ENCODE measurements at regions not wholly inside any gene's neighbourhood (a gene's known extent, or its start where the extent isn't known, plus 50 kb on each side); places are given as distances from the start of the nearest gene placed in this dataset.

DNA sequence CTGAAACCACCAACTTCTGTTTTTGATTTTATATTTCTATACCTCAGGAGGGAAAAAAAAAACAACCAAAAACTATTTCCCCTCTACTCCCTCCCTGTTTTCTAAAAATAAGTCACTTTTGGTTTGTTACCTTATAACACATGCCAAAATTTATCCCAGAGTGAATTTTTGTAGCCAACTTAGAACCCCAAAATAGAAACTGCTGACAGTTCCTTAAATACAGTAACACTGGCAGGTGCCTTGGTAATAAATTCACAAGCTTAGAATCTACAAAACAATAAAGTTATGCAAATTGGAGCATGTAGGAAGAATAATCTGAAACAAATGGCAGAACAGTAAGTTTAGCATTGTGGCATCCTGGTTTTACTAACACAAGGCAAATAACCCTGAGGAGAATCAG, 165.0 kb upstream of the HDAC9 start:
- Histone ChIP-seq H3K27ac (no peak overlapping the region), H3K4me3 (no peak overlapping the region), H3K36me3 (no peaks in the 10 kb centered on the region), H3K27me3 (no peaks in the 10 kb centered on the region), H3K4me1 (no peaks in the 10 kb centered on the region), H3K9me3 (no peaks in the 10 kb centered on the region)
- TF ChIP-seq, protein P1, sequence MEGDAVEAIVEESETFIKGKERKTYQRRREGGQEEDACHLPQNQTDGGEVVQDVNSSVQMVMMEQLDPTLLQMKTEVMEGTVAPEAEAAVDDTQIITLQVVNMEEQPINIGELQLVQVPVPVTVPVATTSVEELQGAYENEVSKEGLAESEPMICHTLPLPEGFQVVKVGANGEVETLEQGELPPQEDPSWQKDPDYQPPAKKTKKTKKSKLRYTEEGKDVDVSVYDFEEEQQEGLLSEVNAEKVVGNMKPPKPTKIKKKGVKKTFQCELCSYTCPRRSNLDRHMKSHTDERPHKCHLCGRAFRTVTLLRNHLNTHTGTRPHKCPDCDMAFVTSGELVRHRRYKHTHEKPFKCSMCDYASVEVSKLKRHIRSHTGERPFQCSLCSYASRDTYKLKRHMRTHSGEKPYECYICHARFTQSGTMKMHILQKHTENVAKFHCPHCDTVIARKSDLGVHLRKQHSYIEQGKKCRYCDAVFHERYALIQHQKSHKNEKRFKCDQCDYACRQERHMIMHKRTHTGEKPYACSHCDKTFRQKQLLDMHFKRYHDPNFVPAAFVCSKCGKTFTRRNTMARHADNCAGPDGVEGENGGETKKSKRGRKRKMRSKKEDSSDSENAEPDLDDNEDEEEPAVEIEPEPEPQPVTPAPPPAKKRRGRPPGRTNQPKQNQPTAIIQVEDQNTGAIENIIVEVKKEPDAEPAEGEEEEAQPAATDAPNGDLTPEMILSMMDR (IDR thresholded peaks at IDR 0.05): no peak
- no peak for TF ChIP-seq POLR2A (IDR thresholded peaks at IDR 0.05)
- intact Hi-C loops (cut with DNase I; ENCODE audit: low total_unique reads): no loop called here
- no peak for DNase-seq

DNA sequence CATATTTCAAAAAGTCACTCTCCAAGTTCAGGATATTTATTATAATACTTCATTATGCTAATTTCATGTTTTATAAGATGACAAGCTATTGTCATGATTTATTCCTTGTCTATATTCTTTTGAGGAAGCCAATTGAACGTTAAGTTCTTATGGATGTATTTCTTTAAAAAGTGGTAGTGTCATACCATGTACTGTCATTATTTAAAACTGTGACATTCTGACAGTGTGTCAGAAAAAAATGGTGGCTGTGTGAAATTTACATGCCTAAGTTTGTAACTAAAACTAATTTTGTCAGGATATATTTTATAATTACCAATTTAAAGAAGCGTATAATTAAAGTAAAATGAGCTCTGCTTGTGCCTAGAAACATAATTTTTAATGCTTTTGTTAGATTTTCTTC, 158.9 kb upstream of the HDAC9 start:
- H3K9me3 ChIP-seq: peaks cover 0 to 8% of the 10 kb centered on the region in 2 donors
- no peaks in the 10 kb centered on the region for H3K36me3 ChIP-seq
- no peak overlapping the region for H3K27ac ChIP-seq
- H3K4me3 ChIP-seq: no peak overlapping the region
- intact Hi-C loops (cut with DNase I; ENCODE audit: low total_unique reads): no loop called here
- no peaks in the 10 kb centered on the region for H3K4me1 ChIP-seq
- H3K27me3 ChIP-seq: no peaks in the 10 kb centered on the region
- no peak for TF ChIP-seq POLR2A (IDR thresholded peaks at IDR 0.05)
- TF ChIP-seq, protein P1 (IDR thresholded peaks at IDR 0.05): no peak
- no peak for DNase-seq

DNA sequence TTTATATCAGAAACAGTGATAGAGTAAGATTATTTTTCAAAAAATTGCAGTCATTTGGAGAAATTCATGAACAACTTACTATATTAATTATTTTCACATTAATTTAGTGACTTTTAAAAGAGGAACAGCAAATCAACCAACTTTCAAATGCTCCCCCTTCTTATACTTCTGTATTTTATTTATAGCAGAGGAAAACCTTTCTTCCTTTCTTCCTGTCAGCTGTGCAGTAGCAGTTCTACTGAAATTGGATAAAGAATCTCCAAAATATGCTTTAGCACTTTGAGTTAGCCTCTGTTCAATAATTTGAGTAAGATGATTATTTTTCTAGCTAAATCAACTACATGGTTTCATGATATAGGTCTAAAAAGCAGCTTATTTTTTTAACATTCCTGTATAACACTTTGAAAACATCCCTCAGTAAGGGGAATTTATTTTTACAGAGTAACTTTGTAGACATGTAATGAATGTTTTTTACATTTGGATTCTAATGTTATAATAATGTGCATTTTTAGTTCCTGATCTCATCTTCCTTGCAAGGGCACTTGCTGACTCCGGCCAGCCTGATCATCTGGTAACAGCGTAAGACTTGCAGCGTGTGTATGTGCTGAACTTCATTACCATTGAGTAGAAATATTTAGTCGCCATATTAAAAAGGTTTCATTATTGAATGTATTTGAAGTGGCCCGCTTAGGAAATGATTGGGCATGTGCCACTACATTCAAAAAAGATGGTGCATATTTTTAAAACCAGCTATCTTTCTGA, 158.3 kb upstream of the HDAC9 start:
- intact Hi-C loops (cut with DNase I; ENCODE audit: low total_unique reads): no loop called here
- no peak overlapping the region for H3K27ac ChIP-seq

DNA sequence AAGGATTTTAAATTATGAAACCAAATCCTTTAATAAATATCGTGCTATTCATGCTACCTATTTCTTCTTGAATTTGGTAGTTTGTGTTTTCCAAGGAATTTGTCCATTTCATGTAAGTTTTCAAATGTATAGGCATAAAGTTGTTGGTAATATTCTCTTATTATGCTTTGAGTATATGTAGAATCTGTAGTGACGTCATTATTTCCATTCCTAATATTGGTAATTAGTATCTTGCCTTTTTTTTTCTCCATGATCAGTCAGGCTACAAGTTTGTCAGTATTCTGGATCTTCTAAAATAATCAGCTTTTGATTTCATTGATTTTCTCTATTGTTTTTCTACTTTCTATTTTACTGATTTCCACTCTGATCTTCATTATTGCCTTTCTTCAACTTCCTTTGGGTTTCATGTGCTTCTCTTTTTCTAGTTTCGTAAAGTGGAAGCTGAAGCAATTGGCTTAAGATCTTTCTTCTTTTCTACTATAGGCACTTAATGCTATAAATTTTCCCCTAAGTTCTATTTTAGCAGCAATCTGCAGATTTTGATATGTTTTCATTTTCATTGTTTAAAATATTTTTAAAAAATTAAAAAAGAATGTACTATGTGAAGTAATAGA, 156.5 kb upstream of the HDAC9 start:
- H3K36me3 ChIP-seq: no peaks in the 10 kb centered on the region
- peaks cover 0 to 8% of the 10 kb centered on the region in 2 donors for H3K9me3 ChIP-seq
- TF ChIP-seq, protein P1 (IDR thresholded peaks at IDR 0.05): no peak
- TF ChIP-seq POLR2A (IDR thresholded peaks at IDR 0.05): no peak
- H3K27ac ChIP-seq: no peak overlapping the region
- no peak overlapping the region for H3K4me3 ChIP-seq
- no peak for DNase-seq
- no peaks in the 10 kb centered on the region for H3K4me1 ChIP-seq
- H3K27me3 ChIP-seq: no peaks in the 10 kb centered on the region
- intact Hi-C loops (cut with DNase I; ENCODE audit: low total_unique reads): no loop called here

More for the DNA sequence above, 158.3 kb upstream of the HDAC9 start:
- Histone ChIP-seq H3K4me3 (no peak overlapping the region), H3K36me3 (no peaks in the 10 kb centered on the region), H3K27me3 (no peaks in the 10 kb centered on the region), H3K4me1 (no peaks in the 10 kb centered on the region), H3K9me3 (peaks cover 0 to 8% of the 10 kb centered on the region in 2 donors)
- TF ChIP-seq, protein P1 (IDR thresholded peaks at IDR 0.05): no peak
- no peak for DNase-seq

DNA sequence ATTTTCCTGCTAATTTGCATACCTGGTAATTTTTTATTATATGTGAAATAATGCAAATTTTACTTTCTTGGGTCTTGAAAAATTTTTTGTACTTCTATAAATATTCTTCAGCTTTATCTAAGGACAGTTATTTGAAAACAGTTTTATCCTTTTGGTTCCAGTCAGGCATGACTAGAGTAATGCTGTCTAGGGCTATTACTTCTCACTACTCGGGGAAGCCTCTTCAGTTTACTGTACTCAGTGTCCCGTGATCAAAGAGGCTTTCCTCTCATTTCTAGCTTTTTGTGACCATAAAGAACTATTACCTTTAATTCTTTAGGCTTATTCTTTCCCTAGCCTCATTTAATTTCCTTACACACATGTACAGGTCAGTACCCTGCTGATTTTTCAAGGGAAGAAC, 153.8 kb upstream of the HDAC9 start:
- intact Hi-C loops (cut with DNase I; ENCODE audit: low total_unique reads): no loop called here
- Histone ChIP-seq H3K27me3 (no peaks in the 10 kb centered on the region), H3K4me3 (no peak overlapping the region), H3K4me1 (no peaks in the 10 kb centered on the region), H3K27ac (no peak overlapping the region), H3K9me3 (peaks cover 0 to 8% of the 10 kb centered on the region in 2 donors), H3K36me3 (no peaks in the 10 kb centered on the region)
- TF ChIP-seq POLR2A (IDR thresholded peaks at IDR 0.05): no peak
- DNase-seq: no peak
